Panc1 (cell line): ENCODE measurements at regions not wholly inside any gene's neighbourhood (a gene's known extent, or its start where the extent isn't known, plus 50 kb on each side); places are given as distances from the start of the nearest gene placed in this dataset.
"Not testable (repeated sequence)": the region's sequence is repeated elsewhere in the genome, so short reads cannot be mapped to it uniquely, and the experiment has no call there.

Experiments
- ATAC-seq: fragments of 200-7000 bp; cut with Tn5 transposase; 2 replicates; pipeline ENCODE4 v1.9.1; 2020; ENCODE audit warnings: mild to moderate bottlenecking, moderate library complexity
- BruUV-seq: library from RNA; stranded (reverse); fragments of 400-500 nt; replicated peaks from 2 replicates; lab custom pipeline; 2021; lab: Mats Ljungman, UMichigan
- CTCF ChIA-PET: fragments of 300-600 bp; sonication (Branson Sonifier 250); formaldehyde crosslinking; loops from one replicate; lab custom pipeline; 2022; ENCODE audit warnings: antibody characterized with exemption; lab: Charles Lee
- POLR2A ChIA-PET: fragments of 300-600 bp; sonication (Branson Sonifier 250); formaldehyde crosslinking; loops from one replicate; lab custom pipeline; 2022; ENCODE audit warnings: antibody characterized with exemption; lab: Charles Lee
- DNase-seq: peaks from one replicate; pipeline ENCODE4 v3.0.0-alpha.2; 2010; ENCODE audit warnings: low read depth, low spot score
- H3K27ac ChIP-seq: 2 replicates; pipeline ENCODE4 v1.5.1; 2011; ENCODE audit warnings: mild to moderate bottlenecking, low read length, inconsistent platforms
- H3K27me3 ChIP-seq: fragments of 200-500 bp; sonication (Bioruptor generic); 2 replicates; pipeline ENCODE4 v1.6.0; 2014; ENCODE audit warnings: low read length, inconsistent platforms; ENCODE audit not compliant: control insufficient read depth, insufficient read depth
- H3K36me3 ChIP-seq: fragments of 200-500 bp; sonication (Bioruptor generic); 2 replicates; pipeline ENCODE4 v1.5.1; 2014; ENCODE audit warnings: inconsistent platforms, mild to moderate bottlenecking, low read length, moderate library complexity; ENCODE audit not compliant: control insufficient read depth, insufficient read depth
- H3K4me1 ChIP-seq: 2 replicates; pipeline ENCODE4 v1.5.1; 2011; ENCODE audit warnings: inconsistent platforms, mild to moderate bottlenecking, low read length, moderate library complexity; ENCODE audit not compliant: control insufficient read depth, insufficient read depth
- H3K4me3 ChIP-seq, 2 experiments: 2 replicates each; pipeline ENCODE4 v1.5.1; 2011 to 2012; ENCODE audit warnings: low read depth in 2 of 2, low read length in 2 of 2, mild to moderate bottlenecking in 2 of 2, inconsistent platforms in 1 of 2, moderate library complexity in 1 of 2
- H3K9me3 ChIP-seq: fragments of 200-500 bp; sonication (Bioruptor generic); 2 replicates; pipeline ENCODE4 v1.5.1; 2014; ENCODE audit warnings: low read depth, mild to moderate bottlenecking, inconsistent platforms, low read length, moderate library complexity; ENCODE audit not compliant: control insufficient read depth, insufficient read depth
- CTCF ChIP-seq: fragments of 450-650 bp; IDR thresholded peaks from 2 replicates; pipeline ENCODE4 v1.5.1; 2017; ENCODE audit warnings: mild to moderate bottlenecking
- POLR2AphosphoS5 ChIP-seq: IDR thresholded peaks from 2 replicates; pipeline ENCODE4 v1.6.1; 2012; ENCODE audit warnings: mild to moderate bottlenecking, low read depth, low read length, moderate library complexity
- REST ChIP-seq, 2 experiments: IDR thresholded peaks; 2 replicates each; pipeline ENCODE4 v1.6.1; 2011 to 2012; ENCODE audit warnings: low read depth in 2 of 2, control low read depth in 1 of 2, low read length in 1 of 2, mild to moderate bottlenecking in 1 of 2, moderate library complexity in 1 of 2; ENCODE audit not compliant: insufficient read depth in 1 of 2
- SIN3A ChIP-seq: IDR thresholded peaks from 2 replicates; pipeline ENCODE4 v1.6.1; 2012; ENCODE audit warnings: low read depth, mild to moderate bottlenecking, low read length, moderate library complexity, borderline replicate concordance; ENCODE audit not compliant: insufficient read depth
- TCF7L2 ChIP-seq: IDR thresholded peaks from 2 replicates; pipeline ENCODE4 v1.6.1; 2011; ENCODE audit warnings: mild to moderate bottlenecking, low read depth, low read length, inconsistent platforms
- in situ Hi-C: cut with HindIII; loops from 2 replicates; pipeline ENCODE4 v1.10.0; 2016; ENCODE audit warnings: low sequenced_read_pairs, low pct_unique_long_range_greater_than_20kb
- intact Hi-C: fragments of 100-400 bp; cut with micrococcal nuclease; formaldehyde crosslinking; loops from one replicate; pipeline ENCODE4 v1.10.0; 2022; ENCODE audit not compliant: unreplicated experiment

- TF ChIP-seq TCF7L2 (no peak), POLR2AphosphoS5 (no peak), REST (IDR thresholded peaks at IDR 0.05; ENCODE audit: insufficient read depth in 1 of 2, low read depth in 2 of 2, low read length in 1 of 2) (no peak), CTCF (no peak)
- no peaks in the 10 kb centered on the region for H3K36me3 ChIP-seq
- H3K27ac ChIP-seq: no peak overlapping the region
- DNase-seq (no peak), ATAC-seq (no peak)
- H3K9me3 ChIP-seq: no peaks in the 10 kb centered on the region
- CTCF ChIA-PET: no interaction called here
- H3K27me3 ChIP-seq: no peaks in the 10 kb centered on the region
- intact Hi-C loops (no loop called here), in situ Hi-C loops (no loop called here)
- no TSS peak for BruUV-seq
- no peaks in the 10 kb centered on the region for H3K4me1 ChIP-seq
- no peak overlapping the region for H3K4me3 ChIP-seq
- POLR2A ChIA-PET: no interaction called here
Measured at GRCh38 chr4:127379499-127379898, 253.3 kb upstream of the INTU start.

GRCh38 chr4:127379948-127380347, 252.8 kb upstream of the INTU start:
- H3K27me3 ChIP-seq, H3K9me3 ChIP-seq, CTCF ChIA-PET, H3K27ac ChIP-seq, H3K4me1 ChIP-seq, DNase-seq, intact Hi-C loops, in situ Hi-C loops, POLR2A ChIA-PET, H3K4me3 ChIP-seq, ATAC-seq, H3K36me3 ChIP-seq, BruUV-seq: not testable (repeated sequence)

- Histone ChIP-seq H3K27ac (no peak overlapping the region), H3K36me3 (no peaks in the 10 kb centered on the region), H3K4me3 (no peak overlapping the region), H3K9me3 (no peaks in the 10 kb centered on the region), H3K4me1 (no peaks in the 10 kb centered on the region), H3K27me3 (no peaks in the 10 kb centered on the region)
- TF ChIP-seq SIN3A: no peak
- no peak for TF ChIP-seq TCF7L2
- no peak for TF ChIP-seq CTCF
- no peak for TF ChIP-seq REST (IDR thresholded peaks at IDR 0.05; ENCODE audit: insufficient read depth in 1 of 2, low read depth in 2 of 2, low read length in 1 of 2)
- in situ Hi-C loops (no loop called here), intact Hi-C loops (no loop called here)
- DNase-seq (no peak), ATAC-seq (no peak)
- POLR2A ChIA-PET: no interaction called here
- no TSS peak for BruUV-seq
- CTCF ChIA-PET: no interaction called here
Measured at GRCh38 chr4:127383666-127384065, 249.1 kb upstream of the INTU start.
